Fibroblast of pulmonary artery (primary cell): ENCODE measurements at regions not wholly inside any gene's neighbourhood (a gene's known extent, or its start where the extent isn't known, plus 50 kb on each side); places are given as distances from the start of the nearest gene placed in this dataset.

Experiments
- DNase-seq: peaks from one replicate; pipeline ENCODE4 v3.0.0-alpha.2; 2010; ENCODE audit warnings: low read depth
- H3K4me3 ChIP-seq: replicated peaks from 2 replicates; pipeline ENCODE4 v1.5.1; 2011; ENCODE audit warnings: low read depth, mild to moderate bottlenecking, control low read depth, low read length, moderate library complexity
- CTCF ChIP-seq: IDR thresholded peaks from 2 replicates; pipeline ENCODE4 v1.5.1; 2011; ENCODE audit warnings: mild to moderate bottlenecking, control low read depth, low read length, inconsistent platforms; ENCODE audit errors: missing control alignments

GRCh38 chr6:84403545-84403944 lies 176.1 kb upstream of the CEP162 start:
- no peak overlapping the region for H3K4me3 ChIP-seq
- DNase-seq, result no peak
- TF ChIP-seq CTCF, result no peak

- no peak overlapping the region for H3K4me3 ChIP-seq
- no peak for TF ChIP-seq CTCF
- DNase-seq, result no peak
These were observed 171.6 kb upstream of the CEP162 start for GRCh38 chr6:84399003-84399402.

GRCh38 chr6:84392261-84392660 lies 164.8 kb upstream of the CEP162 start:
- no peak for DNase-seq
- TF ChIP-seq CTCF, result no peak
- no peak overlapping the region for H3K4me3 ChIP-seq

- DNase-seq, result no peak
- TF ChIP-seq CTCF, result no peak
- H3K4me3 ChIP-seq, result no peak overlapping the region
These were observed 163.4 kb upstream of the CEP162 start for GRCh38 chr6:84390851-84391250.

- no peak overlapping the region for H3K4me3 ChIP-seq
- DNase-seq, result no peak
- no peak for TF ChIP-seq CTCF
These were observed 162.9 kb upstream of the CEP162 start for GRCh38 chr6:84390334-84390733.

GRCh38 chr6:84379142-84379541 lies 151.7 kb upstream of the CEP162 start:
- TF ChIP-seq CTCF, result no peak
- H3K4me3 ChIP-seq, result no peak overlapping the region
- DNase-seq, result no peak

- TF ChIP-seq CTCF, result no peak
- H3K4me3 ChIP-seq, result no peak overlapping the region
- no peak for DNase-seq
These were observed 144.8 kb upstream of the CEP162 start for GRCh38 chr6:84372290-84372689.
